Prostate gland (tissue), 2 donors: ENCODE measurements at regions not wholly inside any gene's neighbourhood (a gene's known extent, or its start where the extent isn't known, plus 50 kb on each side); places are given as distances from the start of the nearest gene placed in this dataset.

Experiments
- CTCF ChIP-seq, 4 experiments: fragments of 200-600 bp in 2 of 4; fragments of 450-650 bp in 2 of 4; sonication (generic) in 2 of 4; IDR thresholded peaks; 1 replicate in 3 of 4; 2 replicates in 1 of 4; pipeline ENCODE4 v1.5.1; 2016 to 2019; ENCODE audit warnings: antibody characterized with exemption in 4 of 4, mild to moderate bottlenecking in 2 of 4, moderate library complexity in 2 of 4
- POLR2A ChIP-seq: fragments of 450-650 bp; IDR thresholded peaks from one replicate; pipeline ENCODE4 v1.6.1; 2016; ENCODE audit warnings: antibody characterized with exemption, mild to moderate bottlenecking

GRCh38 chr5:96293966-96294883 lies 138.8 kb downstream of the PCSK1 start:
- TF ChIP-seq CTCF (IDR thresholded peaks at IDR 0.05) (peak in 1 of 4 experiments; percentile 6), POLR2A (no peak)
